ENCODE measurements at regions not wholly inside any gene's neighbourhood (a gene's known extent, or its start where the extent isn't known, plus 50 kb on each side); places are given as distances from the start of the nearest gene placed in this dataset.

DNA sequence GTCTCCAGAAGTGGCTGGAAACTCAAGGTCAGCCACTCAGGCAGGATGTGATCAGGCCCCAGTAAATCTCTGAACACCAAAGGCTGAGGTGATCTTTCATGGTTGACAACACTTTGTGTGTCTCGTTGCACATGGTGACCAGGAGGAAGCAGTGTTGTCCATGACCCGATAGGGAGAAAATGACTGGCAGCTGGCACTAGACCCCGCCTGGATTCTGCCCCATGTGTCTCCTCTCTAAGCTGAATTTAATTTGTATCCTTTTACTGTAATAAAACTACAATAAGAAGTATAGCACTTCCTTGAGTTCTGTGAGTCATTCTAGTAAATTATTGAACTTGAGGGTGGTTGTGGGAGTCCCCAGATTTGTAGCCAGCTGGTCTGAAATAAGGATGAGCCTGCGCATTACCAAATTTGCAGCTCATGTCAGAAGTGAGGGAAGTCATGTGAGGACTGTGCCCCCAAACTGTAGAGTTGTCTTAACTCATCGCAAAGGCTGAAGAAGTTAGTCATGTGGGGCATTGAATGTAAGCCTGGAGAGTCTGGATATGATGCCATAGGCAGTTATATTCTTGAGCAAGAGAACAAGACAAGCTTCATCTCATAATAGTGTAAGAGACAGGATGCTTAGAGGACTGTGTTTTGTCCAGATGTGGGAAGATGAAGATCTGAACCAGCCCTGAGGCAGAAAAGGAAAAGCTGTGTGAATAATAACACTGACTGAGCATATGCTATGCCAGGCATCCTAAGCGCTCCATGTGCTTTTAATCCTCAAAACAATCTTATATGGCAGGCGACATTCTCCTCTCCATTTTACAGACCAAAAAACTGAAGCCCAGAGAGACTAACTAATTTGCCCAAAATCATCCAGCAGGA lies 55.9 kb downstream of the TMEM215 start:
- TF ChIP-seq, protein P1, sequence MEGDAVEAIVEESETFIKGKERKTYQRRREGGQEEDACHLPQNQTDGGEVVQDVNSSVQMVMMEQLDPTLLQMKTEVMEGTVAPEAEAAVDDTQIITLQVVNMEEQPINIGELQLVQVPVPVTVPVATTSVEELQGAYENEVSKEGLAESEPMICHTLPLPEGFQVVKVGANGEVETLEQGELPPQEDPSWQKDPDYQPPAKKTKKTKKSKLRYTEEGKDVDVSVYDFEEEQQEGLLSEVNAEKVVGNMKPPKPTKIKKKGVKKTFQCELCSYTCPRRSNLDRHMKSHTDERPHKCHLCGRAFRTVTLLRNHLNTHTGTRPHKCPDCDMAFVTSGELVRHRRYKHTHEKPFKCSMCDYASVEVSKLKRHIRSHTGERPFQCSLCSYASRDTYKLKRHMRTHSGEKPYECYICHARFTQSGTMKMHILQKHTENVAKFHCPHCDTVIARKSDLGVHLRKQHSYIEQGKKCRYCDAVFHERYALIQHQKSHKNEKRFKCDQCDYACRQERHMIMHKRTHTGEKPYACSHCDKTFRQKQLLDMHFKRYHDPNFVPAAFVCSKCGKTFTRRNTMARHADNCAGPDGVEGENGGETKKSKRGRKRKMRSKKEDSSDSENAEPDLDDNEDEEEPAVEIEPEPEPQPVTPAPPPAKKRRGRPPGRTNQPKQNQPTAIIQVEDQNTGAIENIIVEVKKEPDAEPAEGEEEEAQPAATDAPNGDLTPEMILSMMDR (conservative IDR thresholded peaks at IDR 0.05 in 1 of 2, IDR thresholded peaks at IDR 0.05 in 1 of 2; ENCODE audit: extremely low read depth in 1 of 2, insufficient read depth in 1 of 2, low read depth in 1 of 2, low read length in 2 of 2), result no peak
- no peak for TF ChIP-seq EZH2 (IDR thresholded peaks at IDR 0.05; ENCODE audit: borderline replicate concordance, low read length)
